ENCODE measurements at regions not wholly inside any gene's neighbourhood (a gene's known extent, or its start where the extent isn't known, plus 50 kb on each side); places are given as distances from the start of the nearest gene placed in this dataset.

- Mint-ChIP-seq H3K4me1 (ENCODE audit: unreplicated experiment) (no peaks in the 10 kb centered on the region), H3K27me3 (ENCODE audit: unreplicated experiment) (no peaks in the 10 kb centered on the region), H3K27ac (ENCODE audit: unreplicated experiment) (no peak overlapping the region), H3K9me3 (ENCODE audit: unreplicated experiment) (no peaks in the 10 kb centered on the region), H3K36me3 (ENCODE audit: low read depth, unreplicated experiment) (peaks cover under 1% of the 10 kb centered on the region), H3K4me3 (ENCODE audit: unreplicated experiment) (no peak overlapping the region)
- DNase-seq (ENCODE audit: low spot score) = no peak
- TF ChIP-seq CTCF (IDR thresholded peaks at IDR 0.05; ENCODE audit: unreplicated experiment) = no peak
These were observed 268.6 kb downstream of the CYRIA start for GRCh38 chr2:16396986-16397385.

- Mint-ChIP-seq H3K27ac (ENCODE audit: unreplicated experiment) (no peak overlapping the region), H3K4me3 (ENCODE audit: unreplicated experiment) (no peak overlapping the region), H3K36me3 (ENCODE audit: low read depth, unreplicated experiment) (peaks cover 3% of the 10 kb centered on the region), H3K4me1 (ENCODE audit: unreplicated experiment) (no peaks in the 10 kb centered on the region), H3K27me3 (ENCODE audit: unreplicated experiment) (no peaks in the 10 kb centered on the region), H3K9me3 (ENCODE audit: unreplicated experiment) (no peaks in the 10 kb centered on the region)
- DNase-seq (ENCODE audit: low spot score) = no peak
- no peak for TF ChIP-seq CTCF (IDR thresholded peaks at IDR 0.05; ENCODE audit: unreplicated experiment)
These were observed 269.5 kb downstream of the CYRIA start for GRCh38 chr2:16396171-16396570.

- H3K4me3 Mint-ChIP-seq (ENCODE audit: unreplicated experiment) = no peak overlapping the region
These were observed 270.0 kb downstream of the CYRIA start for GRCh38 chr2:16395601-16396000.

GRCh38 chr2:16394986-16395550 lies 270.6 kb downstream of the CYRIA start:
- Mint-ChIP-seq H3K4me3 (ENCODE audit: unreplicated experiment) (no peak overlapping the region), H3K4me1 (ENCODE audit: unreplicated experiment) (no peaks in the 10 kb centered on the region), H3K9me3 (ENCODE audit: unreplicated experiment) (no peaks in the 10 kb centered on the region), H3K27me3 (ENCODE audit: unreplicated experiment) (no peaks in the 10 kb centered on the region), H3K36me3 (ENCODE audit: low read depth, unreplicated experiment) (peaks cover 3% of the 10 kb centered on the region), H3K27ac (ENCODE audit: unreplicated experiment) (no peak overlapping the region)
- no peak for TF ChIP-seq CTCF (IDR thresholded peaks at IDR 0.05; ENCODE audit: unreplicated experiment)
- no peak for DNase-seq (ENCODE audit: low spot score)

More at GRCh38 chr2:16395601-16396000, 270.0 kb downstream of the CYRIA start:
- Mint-ChIP-seq H3K27ac (ENCODE audit: unreplicated experiment) (no peak overlapping the region), H3K27me3 (ENCODE audit: unreplicated experiment) (no peaks in the 10 kb centered on the region), H3K4me1 (ENCODE audit: unreplicated experiment) (no peaks in the 10 kb centered on the region), H3K9me3 (ENCODE audit: unreplicated experiment) (no peaks in the 10 kb centered on the region), H3K36me3 (ENCODE audit: low read depth, unreplicated experiment) (peaks cover 3% of the 10 kb centered on the region)
- no peak for TF ChIP-seq CTCF (IDR thresholded peaks at IDR 0.05; ENCODE audit: unreplicated experiment)
- no peak for DNase-seq (ENCODE audit: low spot score)

GRCh38 chr2:16394072-16394985 lies 271.3 kb downstream of the CYRIA start:
- Mint-ChIP-seq H3K27ac (ENCODE audit: unreplicated experiment) (no peak overlapping the region), H3K4me3 (ENCODE audit: unreplicated experiment) (no peak overlapping the region), H3K36me3 (ENCODE audit: low read depth, unreplicated experiment) (peaks cover 3% of the 10 kb centered on the region), H3K9me3 (ENCODE audit: unreplicated experiment) (no peaks in the 10 kb centered on the region), H3K27me3 (ENCODE audit: unreplicated experiment) (no peaks in the 10 kb centered on the region), H3K4me1 (ENCODE audit: unreplicated experiment) (no peaks in the 10 kb centered on the region)
- no peak for TF ChIP-seq CTCF (IDR thresholded peaks at IDR 0.05; ENCODE audit: unreplicated experiment)
- no peak for DNase-seq (ENCODE audit: low spot score)

All from endothelial cell (in vitro differentiated cells).